HEK293 (cell line): ENCODE measurements at regions not wholly inside any gene's neighbourhood (a gene's known extent, or its start where the extent isn't known, plus 50 kb on each side); places are given as distances from the start of the nearest gene placed in this dataset.

Experiments used
- CTCF ChIA-PET: fragments of 350-600 bp; formaldehyde crosslinking; extraction: SDS; loops from one replicate; lab custom pipeline; 2021; ENCODE audit warnings: antibody characterized with exemption; lab: Yijun Ruan, JAX
- POLR2A ChIA-PET: fragments of 300-600 bp; formaldehyde crosslinking; extraction: SDS; loops from one replicate; lab custom pipeline; 2020; ENCODE audit warnings: antibody characterized with exemption, inconsistent platforms; lab: Yijun Ruan, JAX
- H3K27ac ChIP-seq: fragments of 200-500 bp; sonication (Bioruptor generic); 2 replicates; pipeline ENCODE4 v1.5.1; 2014; ENCODE audit warnings: low read depth, low read length, control low read depth, inconsistent platforms; ENCODE audit errors: extremely low read depth
- H3K36me3 ChIP-seq, 2 experiments: fragments of 200-500 bp in 1 of 2; sonication (Bioruptor generic) in 1 of 2; 1 replicate in 1 of 2; 2 replicates in 1 of 2; pipeline ENCODE4 v1.5.1; 2014 to 2017; ENCODE audit warnings: inconsistent platforms in 2 of 2, low read length in 2 of 2; ENCODE audit not compliant: control insufficient read depth in 2 of 2, insufficient read depth in 1 of 2
- H3K4me1 ChIP-seq: fragments of 200-500 bp; sonication (Bioruptor generic); 2 replicates; pipeline ENCODE4 v1.5.1; 2014; ENCODE audit warnings: mild to moderate bottlenecking, low read length, inconsistent platforms; ENCODE audit not compliant: control insufficient read depth, insufficient read depth
- H3K4me3 ChIP-seq: 2 replicates; pipeline ENCODE4 v1.5.1; 2011; ENCODE audit warnings: low read depth, mild to moderate bottlenecking, control low read depth, low read length, moderate library complexity
- H3K9me3 ChIP-seq: fragments of 200-500 bp; sonication (Bioruptor generic); 2 replicates; pipeline ENCODE4 v1.5.1; 2014; ENCODE audit warnings: low read depth, low read length, inconsistent platforms; ENCODE audit not compliant: control insufficient read depth, insufficient read depth
- AEBP2 ChIP-seq: fragments of 450-650 bp; formaldehyde crosslinking; IDR thresholded peaks from 2 replicates; pipeline ENCODE4 v1.5.1; 2016; ENCODE audit warnings: missing biosample characterization, missing genetic modification characterization, borderline replicate concordance
- BCL11A ChIP-seq: fragments of 450-650 bp; formaldehyde crosslinking; IDR thresholded peaks from 2 replicates; pipeline ENCODE4 v1.5.1; 2016; ENCODE audit warnings: low read depth, missing biosample characterization, missing genetic modification characterization
- GFI1B ChIP-seq: fragments of 450-650 bp; formaldehyde crosslinking; IDR thresholded peaks from 2 replicates; pipeline ENCODE4 v1.5.1; 2016; ENCODE audit warnings: missing biosample characterization, missing genetic modification characterization
- GLIS1 ChIP-seq: fragments of 450-650 bp; formaldehyde crosslinking; IDR thresholded peaks from 2 replicates; pipeline ENCODE4 v1.5.1; 2016; ENCODE audit warnings: missing biosample characterization, missing genetic modification characterization
- MEIS1 ChIP-seq: sonication (generic); formaldehyde crosslinking; IDR thresholded peaks from 2 replicates; pipeline ENCODE4 v1.8.1; 2022; ENCODE audit warnings: missing genetic modification reagents, mild to moderate bottlenecking, borderline replicate concordance
- TRIM28 ChIP-seq: IDR thresholded peaks from 2 replicates; pipeline ENCODE4 v1.6.1; 2011; ENCODE audit warnings: low read length, control low read depth, borderline replicate concordance
- ZBTB10 ChIP-seq: fragments of 450-650 bp; formaldehyde crosslinking; IDR thresholded peaks from 2 replicates; pipeline ENCODE4 v1.5.1; 2016; ENCODE audit warnings: missing biosample characterization, missing genetic modification characterization
- ZFP3 ChIP-seq: fragments of 450-650 bp; formaldehyde crosslinking; IDR thresholded peaks from 2 replicates; pipeline ENCODE4 v1.5.1; 2016; ENCODE audit warnings: low read depth, missing biosample characterization, missing genetic modification characterization
- ZNF146 ChIP-seq: fragments of 450-650 bp; formaldehyde crosslinking; IDR thresholded peaks from 2 replicates; pipeline ENCODE4 v1.5.1; 2016; ENCODE audit warnings: missing biosample characterization, missing genetic modification characterization
- ZNF2 ChIP-seq: fragments of 450-650 bp; formaldehyde crosslinking; IDR thresholded peaks from 2 replicates; pipeline ENCODE4 v1.5.1; 2016; ENCODE audit warnings: missing biosample characterization, missing genetic modification characterization
- ZNF211 ChIP-seq: fragments of 450-650 bp; formaldehyde crosslinking; IDR thresholded peaks from 2 replicates; pipeline ENCODE4 v1.5.1; 2016; ENCODE audit warnings: low read depth, missing biosample characterization, missing genetic modification characterization
- ZNF214 ChIP-seq: fragments of 450-650 bp; formaldehyde crosslinking; IDR thresholded peaks from 2 replicates; pipeline ENCODE4 v1.5.1; 2017; ENCODE audit warnings: missing biosample characterization, mild to moderate bottlenecking, missing genetic modification characterization, borderline replicate concordance
- ZNF223 ChIP-seq: fragments of 450-650 bp; formaldehyde crosslinking; IDR thresholded peaks from 2 replicates; pipeline ENCODE4 v1.5.1; 2016; ENCODE audit warnings: missing biosample characterization, missing genetic modification characterization
- ZNF239 ChIP-seq: fragments of 450-650 bp; formaldehyde crosslinking; IDR thresholded peaks from 2 replicates; pipeline ENCODE4 v1.5.1; 2016; ENCODE audit warnings: missing biosample characterization, missing genetic modification characterization
- ZNF248 ChIP-seq: fragments of 450-650 bp; formaldehyde crosslinking; IDR thresholded peaks from 2 replicates; pipeline ENCODE4 v1.5.1; 2017; ENCODE audit warnings: missing biosample characterization, missing genetic modification characterization
- ZNF416 ChIP-seq: fragments of 450-650 bp; formaldehyde crosslinking; IDR thresholded peaks from 2 replicates; pipeline ENCODE4 v1.5.1; 2016; ENCODE audit warnings: missing biosample characterization, missing genetic modification characterization
- ZNF426 ChIP-seq: fragments of 450-650 bp; formaldehyde crosslinking; IDR thresholded peaks from 2 replicates; pipeline ENCODE4 v1.5.1; 2017; ENCODE audit warnings: missing biosample characterization, missing genetic modification characterization, mild to moderate bottlenecking, inconsistent platforms, moderate library complexity
- ZNF501 ChIP-seq: fragments of 450-650 bp; formaldehyde crosslinking; IDR thresholded peaks from 2 replicates; pipeline ENCODE4 v1.5.1; 2016; ENCODE audit warnings: missing biosample characterization, missing genetic modification characterization
- ZNF544 ChIP-seq: fragments of 450-650 bp; formaldehyde crosslinking; IDR thresholded peaks from 2 replicates; pipeline ENCODE4 v1.5.0; 2017; ENCODE audit warnings: missing biosample characterization, missing genetic modification characterization
- ZNF560 ChIP-seq: fragments of 450-650 bp; formaldehyde crosslinking; IDR thresholded peaks from 2 replicates; pipeline ENCODE4 v1.5.1; 2017; ENCODE audit warnings: missing biosample characterization, missing genetic modification characterization, borderline replicate concordance
- ZNF571 ChIP-seq: fragments of 450-650 bp; formaldehyde crosslinking; IDR thresholded peaks from 2 replicates; pipeline ENCODE4 v1.5.0; 2017; ENCODE audit warnings: missing biosample characterization, missing genetic modification characterization
- ZNF585B ChIP-seq: fragments of 450-650 bp; formaldehyde crosslinking; IDR thresholded peaks from 2 replicates; pipeline ENCODE4 v1.5.1; 2016; ENCODE audit warnings: missing biosample characterization, missing genetic modification characterization
- ZNF600 ChIP-seq: fragments of 450-650 bp; formaldehyde crosslinking; IDR thresholded peaks from 2 replicates; pipeline ENCODE4 v1.5.1; 2016; ENCODE audit warnings: missing biosample characterization, missing genetic modification characterization
- ZNF654 ChIP-seq: fragments of 450-650 bp; formaldehyde crosslinking; IDR thresholded peaks from 2 replicates; pipeline ENCODE4 v1.5.1; 2016; ENCODE audit warnings: low read depth, missing biosample characterization, missing genetic modification characterization
- ZNF747 ChIP-seq: fragments of 450-650 bp; formaldehyde crosslinking; IDR thresholded peaks from 2 replicates; pipeline ENCODE4 v1.5.1; 2016; ENCODE audit warnings: missing biosample characterization, missing genetic modification characterization
- ZNF785 ChIP-seq: fragments of 450-650 bp; formaldehyde crosslinking; IDR thresholded peaks from 2 replicates; pipeline ENCODE4 v1.5.1; 2016; ENCODE audit warnings: missing biosample characterization, missing genetic modification characterization
- TF ChIP-seq, protein P1 (sequence below): fragments of 450-650 bp; formaldehyde crosslinking; IDR thresholded peaks from 2 replicates; pipeline ENCODE4 v1.5.1; 2017; ENCODE audit warnings: missing biosample characterization, missing genetic modification characterization
- TF ChIP-seq, protein P2 (sequence below): fragments of 450-650 bp; formaldehyde crosslinking; IDR thresholded peaks from 2 replicates; pipeline ENCODE4 v1.5.1; 2016; ENCODE audit warnings: missing biosample characterization, missing genetic modification characterization

GRCh38 chr18:2312440-2312839 lies 258.9 kb downstream of the METTL4 start (continued):
- TF ChIP-seq ZNF544 (tag by site-specific recombination) (no peak), ZNF2 (tag by site-specific recombination) (no peak), BCL11A (tag by site-specific recombination) (no peak), GFI1B (tag by site-specific recombination) (no peak), GLIS1 (tag by site-specific recombination) (no peak), ZNF501 (tag by site-specific recombination) (no peak), ZNF214 (tag by site-specific recombination) (no peak), ZNF654 (tag by site-specific recombination) (no peak)

DNA sequence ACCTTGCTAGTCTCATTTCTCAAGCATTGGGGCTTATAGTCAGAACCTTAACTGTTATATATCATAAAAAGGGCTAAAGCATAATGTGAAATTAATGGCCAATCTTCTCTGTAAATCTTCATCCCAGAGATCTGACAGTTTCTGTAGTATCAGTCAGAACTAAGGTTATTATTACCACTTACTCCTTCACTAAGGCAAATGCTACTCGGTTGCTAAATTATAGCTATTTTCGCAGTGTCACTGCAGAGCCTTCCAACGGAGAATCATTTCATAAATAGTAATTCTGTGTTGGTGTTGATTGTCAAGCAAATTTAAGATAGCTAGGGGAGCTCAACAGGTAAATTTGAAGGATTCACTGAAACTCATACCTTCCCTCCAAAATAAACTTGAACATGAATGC lies 258.0 kb downstream of the METTL4 start:
- no peak overlapping the region for H3K4me3 ChIP-seq
- ChIA-PET CTCF (interaction anchor here (1.3 to 1.6 kb wide), 2 partner anchors 24 to 228 kb away, joined by 3 read pairs; no protein-coding TSS in a partner anchor), POLR2A (no interaction called here)
- no peaks in the 10 kb centered on the region for H3K4me1 ChIP-seq
- H3K9me3 ChIP-seq: no peaks in the 10 kb centered on the region
- TF ChIP-seq ZNF248 (tag by site-specific recombination) (no peak), ZNF571 (tag by site-specific recombination) (no peak)
- no peak overlapping the region for H3K27ac ChIP-seq
- H3K36me3 ChIP-seq: no peaks in the 10 kb centered on the region

GRCh38 chr18:2316082-2316750 lies 255.1 kb downstream of the METTL4 start:
- CTCF ChIA-PET: no interaction called here
- POLR2A ChIA-PET: no interaction called here
- Histone ChIP-seq H3K4me3 (no peak overlapping the region), H3K9me3 (no peaks in the 10 kb centered on the region), H3K27ac (no peak overlapping the region), H3K36me3 (no peaks in the 10 kb centered on the region), H3K4me1 (no peaks in the 10 kb centered on the region)
- TF ChIP-seq ZNF211 (no peak), ZNF585B (tag by site-specific recombination) (no peak), AEBP2 (tag by site-specific recombination) (no peak), ZNF146 (tag by site-specific recombination) (no peak), ZBTB10 (tag by site-specific recombination) (no peak), ZNF223 (tag by site-specific recombination) (no peak), ZNF426 (tag by site-specific recombination) (no peak), ZNF416 (no peak), ZNF600 (tag by site-specific recombination) (no peak), ZNF560 (tag by site-specific recombination) (no peak), TRIM28 (no peak), ZNF785 (no peak), ZNF747 (tag by site-specific recombination) (no peak), ZFP3 (tag by site-specific recombination) (no peak), ZNF239 (tag by site-specific recombination) (no peak), MEIS1 (CRISPR knock-in tag) (no peak)
- TF ChIP-seq, protein P1, sequence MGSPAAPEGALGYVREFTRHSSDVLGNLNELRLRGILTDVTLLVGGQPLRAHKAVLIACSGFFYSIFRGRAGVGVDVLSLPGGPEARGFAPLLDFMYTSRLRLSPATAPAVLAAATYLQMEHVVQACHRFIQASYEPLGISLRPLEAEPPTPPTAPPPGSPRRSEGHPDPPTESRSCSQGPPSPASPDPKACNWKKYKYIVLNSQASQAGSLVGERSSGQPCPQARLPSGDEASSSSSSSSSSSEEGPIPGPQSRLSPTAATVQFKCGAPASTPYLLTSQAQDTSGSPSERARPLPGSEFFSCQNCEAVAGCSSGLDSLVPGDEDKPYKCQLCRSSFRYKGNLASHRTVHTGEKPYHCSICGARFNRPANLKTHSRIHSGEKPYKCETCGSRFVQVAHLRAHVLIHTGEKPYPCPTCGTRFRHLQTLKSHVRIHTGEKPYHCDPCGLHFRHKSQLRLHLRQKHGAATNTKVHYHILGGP: no peak
- TF ChIP-seq, protein P2, sequence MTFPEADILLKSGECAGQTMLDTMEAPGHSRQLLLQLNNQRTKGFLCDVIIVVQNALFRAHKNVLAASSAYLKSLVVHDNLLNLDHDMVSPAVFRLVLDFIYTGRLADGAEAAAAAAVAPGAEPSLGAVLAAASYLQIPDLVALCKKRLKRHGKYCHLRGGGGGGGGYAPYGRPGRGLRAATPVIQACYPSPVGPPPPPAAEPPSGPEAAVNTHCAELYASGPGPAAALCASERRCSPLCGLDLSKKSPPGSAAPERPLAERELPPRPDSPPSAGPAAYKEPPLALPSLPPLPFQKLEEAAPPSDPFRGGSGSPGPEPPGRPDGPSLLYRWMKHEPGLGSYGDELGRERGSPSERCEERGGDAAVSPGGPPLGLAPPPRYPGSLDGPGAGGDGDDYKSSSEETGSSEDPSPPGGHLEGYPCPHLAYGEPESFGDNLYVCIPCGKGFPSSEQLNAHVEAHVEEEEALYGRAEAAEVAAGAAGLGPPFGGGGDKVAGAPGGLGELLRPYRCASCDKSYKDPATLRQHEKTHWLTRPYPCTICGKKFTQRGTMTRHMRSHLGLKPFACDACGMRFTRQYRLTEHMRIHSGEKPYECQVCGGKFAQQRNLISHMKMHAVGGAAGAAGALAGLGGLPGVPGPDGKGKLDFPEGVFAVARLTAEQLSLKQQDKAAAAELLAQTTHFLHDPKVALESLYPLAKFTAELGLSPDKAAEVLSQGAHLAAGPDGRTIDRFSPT (tag by site-specific recombination): no peak
